ENCODE measurements at regions not wholly inside any gene's neighbourhood (a gene's known extent, or its start where the extent isn't known, plus 50 kb on each side); places are given as distances from the start of the nearest gene placed in this dataset.
"Not testable (repeated sequence)": the region's sequence is repeated elsewhere in the genome, so short reads cannot be mapped to it uniquely, and the experiment has no call there.

GRCh38 chr10:113471241-113471996 is 81.4 kb upstream of the HABP2 start:
- DNase-seq (ENCODE audit: low read depth, low spot score) = no peak
- no peak overlapping the region for H3K4me3 ChIP-seq (ENCODE audit: low read length)

DNA sequence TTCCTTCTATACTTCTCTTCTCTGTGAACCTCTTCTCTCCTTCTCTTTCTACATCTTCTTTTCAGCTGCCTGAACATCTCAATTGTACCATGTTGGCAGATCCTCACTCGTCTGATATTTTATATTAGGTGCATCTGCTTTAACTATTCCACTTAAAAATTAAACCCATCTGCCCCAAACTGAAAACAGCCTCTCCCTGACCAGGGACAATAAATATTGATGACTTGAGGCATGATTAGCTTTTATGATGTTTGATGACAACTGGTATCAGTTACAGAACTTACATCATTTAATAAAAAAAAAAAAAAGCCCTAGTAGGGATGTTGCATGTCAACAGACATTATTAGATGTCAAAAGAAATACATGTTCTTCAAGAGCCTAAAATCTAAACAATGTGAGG is 79.8 kb upstream of the HABP2 start:
- no peak for DNase-seq (ENCODE audit: low read depth, low spot score)
- no peak overlapping the region for H3K4me3 ChIP-seq (ENCODE audit: low read length)

- no peak for DNase-seq (ENCODE audit: low read depth, low spot score)
Observed at GRCh38 chr10:113473851-113474250, 79.0 kb upstream of the HABP2 start.

GRCh38 chr10:113474752-113475151 is 78.1 kb upstream of the HABP2 start:
- DNase-seq (ENCODE audit: low read depth, low spot score) = no peak
- no peak overlapping the region for H3K4me3 ChIP-seq (ENCODE audit: low read length)

More at GRCh38 chr10:113473851-113474250, 79.0 kb upstream of the HABP2 start:
- no peak overlapping the region for H3K4me3 ChIP-seq (ENCODE audit: low read length)

DNA sequence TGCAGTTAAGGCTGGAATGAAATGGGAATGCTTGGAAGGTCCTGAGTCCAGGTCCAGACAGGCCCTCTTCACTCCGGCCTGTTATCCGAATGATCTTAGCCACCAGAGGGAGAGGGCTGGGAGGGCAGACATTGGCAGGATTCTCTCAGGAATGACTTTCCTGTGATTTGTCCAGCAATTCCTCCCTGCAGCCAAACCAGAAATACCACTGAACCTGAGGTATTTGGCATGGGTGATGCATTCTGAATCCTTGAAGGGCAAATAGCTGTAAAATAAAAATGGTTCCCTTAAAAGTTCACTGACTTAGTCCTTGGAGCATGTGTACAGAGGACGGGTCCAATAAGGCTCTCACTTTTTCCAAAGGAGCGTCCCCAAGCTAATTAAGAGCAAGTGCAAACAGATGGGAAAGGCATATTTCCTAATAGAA is 77.5 kb upstream of the HABP2 start:
- DNase-seq (ENCODE audit: low read depth, low spot score) = no peak

DNA sequence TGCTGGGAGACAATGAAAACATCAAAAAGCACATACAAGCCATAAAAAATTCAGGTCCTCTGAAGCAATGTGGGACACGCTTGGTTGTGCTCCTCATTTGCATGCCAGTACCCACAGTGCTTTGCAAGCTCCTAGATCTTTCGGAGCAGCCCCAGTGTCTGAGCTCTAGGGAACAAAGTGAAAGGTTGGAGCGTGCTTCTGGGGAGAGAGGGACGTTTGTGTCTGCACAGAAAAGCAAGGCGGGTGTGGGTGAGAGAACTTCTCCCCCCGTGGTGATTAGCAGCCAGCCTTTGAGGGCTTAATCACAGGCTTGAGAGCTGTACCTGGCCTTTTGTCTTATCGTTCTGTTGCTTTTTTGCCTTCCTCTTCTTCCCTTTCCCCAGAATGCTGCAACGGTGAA is 76.7 kb upstream of the HABP2 start:
- no peak for DNase-seq (ENCODE audit: low read depth, low spot score)
- H3K4me3 ChIP-seq (ENCODE audit: low read length) = no peak overlapping the region

More for the DNA sequence above, 77.5 kb upstream of the HABP2 start:
- no peak overlapping the region for H3K4me3 ChIP-seq (ENCODE audit: low read length)

- no peak overlapping the region for H3K4me3 ChIP-seq (ENCODE audit: low read length)
- no peak for DNase-seq (ENCODE audit: low read depth, low spot score)
Observed at GRCh38 chr10:113476673-113477072, 76.2 kb upstream of the HABP2 start.

GRCh38 chr10:113477451-113477850 is 75.4 kb upstream of the HABP2 start:
- no peak overlapping the region for H3K4me3 ChIP-seq (ENCODE audit: low read length)

GRCh38 chr10:113479346-113480080 is 73.3 kb upstream of the HABP2 start:
- H3K4me3 ChIP-seq (ENCODE audit: low read length) = no peak overlapping the region
- DNase-seq (ENCODE audit: low read depth, low spot score) = no peak

More at GRCh38 chr10:113477451-113477850, 75.4 kb upstream of the HABP2 start:
- no peak for DNase-seq (ENCODE audit: low read depth, low spot score)

GRCh38 chr10:113480081-113480360 is 72.8 kb upstream of the HABP2 start:
- no peak overlapping the region for H3K4me3 ChIP-seq (ENCODE audit: low read length)
- DNase-seq (ENCODE audit: low read depth, low spot score) = no peak

DNA sequence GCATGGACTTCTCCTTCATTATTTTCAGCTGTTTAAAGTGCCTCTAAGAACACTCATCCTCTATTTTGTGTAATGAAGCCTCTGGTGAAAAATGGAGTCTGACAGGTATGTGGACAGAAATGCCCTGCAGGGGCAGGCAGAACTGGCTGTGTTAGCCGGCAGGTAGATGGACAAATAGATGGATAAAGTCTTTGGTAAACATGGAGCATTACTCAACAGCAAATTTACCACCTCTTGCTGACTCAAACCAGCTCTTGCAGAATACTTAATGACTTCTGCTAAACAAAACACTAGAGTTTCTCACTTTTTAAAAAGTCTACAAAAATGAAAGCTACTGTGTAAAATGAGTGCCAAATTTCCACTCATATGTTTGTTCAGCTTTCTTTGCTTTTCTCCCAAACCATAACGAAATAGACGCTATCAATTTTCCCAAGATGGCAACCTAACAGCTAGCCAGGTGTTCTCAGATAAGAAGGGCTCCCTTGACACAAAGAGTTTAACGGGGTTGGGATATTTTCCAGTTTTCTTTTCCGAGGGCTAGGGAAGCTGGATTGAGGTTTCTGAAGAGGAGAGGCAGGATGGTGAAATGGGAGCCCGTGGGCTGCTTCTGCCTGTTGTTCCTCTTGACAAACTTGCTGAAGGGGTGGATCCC is 71.9 kb upstream of the HABP2 start:
- DNase-seq (ENCODE audit: low read depth, low spot score) = no peak
- H3K4me3 ChIP-seq (ENCODE audit: low read length) = no peak overlapping the region

DNA sequence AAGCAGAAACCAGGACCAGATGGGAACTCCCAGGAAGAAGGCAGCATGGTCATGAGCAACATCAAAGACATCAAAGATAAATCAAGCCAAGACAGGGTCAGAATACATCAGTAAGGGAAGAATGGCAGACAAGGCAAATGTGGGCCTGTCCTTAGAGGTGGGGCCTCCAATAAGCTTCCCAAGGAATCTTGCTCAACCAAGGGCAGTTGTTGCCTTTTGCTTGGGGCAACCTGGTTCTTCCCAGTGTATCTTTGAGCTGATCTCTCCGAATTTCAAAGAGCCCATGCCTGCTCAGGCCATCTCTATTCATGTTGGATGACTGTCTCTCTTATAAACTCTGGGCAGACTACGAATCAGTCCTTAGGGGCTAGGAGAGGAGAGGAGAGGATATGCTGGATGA is 68.4 kb upstream of the HABP2 start:
- H3K4me3 ChIP-seq (ENCODE audit: low read length) = no peak overlapping the region
- DNase-seq (ENCODE audit: low read depth, low spot score) = no peak

GRCh38 chr10:113485736-113486135 is 67.1 kb upstream of the HABP2 start:
- DNase-seq (ENCODE audit: low read depth, low spot score) = no peak
- H3K4me3 ChIP-seq (ENCODE audit: low read length) = no peak overlapping the region

DNA sequence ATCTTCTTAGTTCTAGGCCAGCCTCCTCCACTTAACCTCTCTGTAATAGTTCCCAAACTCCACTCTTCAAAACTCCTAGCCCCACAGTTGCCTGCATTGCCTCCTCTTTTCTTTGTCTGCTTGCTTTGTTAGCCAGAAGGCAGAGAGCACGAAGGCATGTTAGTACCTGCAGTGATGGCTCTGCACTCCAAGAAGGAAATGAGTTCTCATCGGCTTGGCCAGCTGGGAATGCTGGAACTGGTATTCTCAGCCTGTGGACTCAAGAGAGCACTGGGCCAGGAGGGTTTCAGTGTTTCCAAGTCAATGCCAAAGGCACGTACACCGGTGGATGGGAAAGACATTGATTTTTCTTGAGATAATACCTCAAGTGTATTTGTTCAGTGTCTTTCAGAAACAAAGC is 66.3 kb upstream of the HABP2 start:
- no peak for DNase-seq (ENCODE audit: low read depth, low spot score)
- H3K4me3 ChIP-seq (ENCODE audit: low read length) = no peak overlapping the region

- no peak overlapping the region for H3K4me3 ChIP-seq (ENCODE audit: low read length)
- DNase-seq (ENCODE audit: low read depth, low spot score) = no peak
Observed at GRCh38 chr10:113487154-113487553, 65.7 kb upstream of the HABP2 start.

GRCh38 chr10:113488186-113488585 is 64.7 kb upstream of the HABP2 start:
- DNase-seq (ENCODE audit: low read depth, low spot score) = no peak

DNA sequence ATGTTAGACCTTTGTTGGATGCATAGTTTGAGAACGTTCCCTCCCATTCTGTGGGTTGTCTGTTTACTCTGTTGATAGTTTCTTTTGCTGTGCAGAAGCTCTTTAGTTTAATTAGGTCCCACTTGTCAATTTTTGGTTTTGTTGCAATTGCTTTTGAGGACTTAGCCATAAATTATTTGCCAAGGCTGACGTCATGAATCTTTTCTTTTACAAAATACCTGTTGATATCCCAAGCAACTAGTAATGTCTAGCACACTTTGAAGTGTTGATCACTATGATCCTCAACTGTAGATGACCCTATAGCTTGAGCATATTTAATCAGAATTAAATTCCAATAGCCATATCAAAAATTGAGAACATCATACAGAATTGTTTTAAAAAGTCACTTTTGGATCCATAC is 63.3 kb upstream of the HABP2 start:
- DNase-seq (ENCODE audit: low read depth, low spot score); H3K4me3 ChIP-seq (ENCODE audit: low read length): not testable (repeated sequence)

More at GRCh38 chr10:113488186-113488585, 64.7 kb upstream of the HABP2 start:
- no peak overlapping the region for H3K4me3 ChIP-seq (ENCODE audit: low read length)

DNA sequence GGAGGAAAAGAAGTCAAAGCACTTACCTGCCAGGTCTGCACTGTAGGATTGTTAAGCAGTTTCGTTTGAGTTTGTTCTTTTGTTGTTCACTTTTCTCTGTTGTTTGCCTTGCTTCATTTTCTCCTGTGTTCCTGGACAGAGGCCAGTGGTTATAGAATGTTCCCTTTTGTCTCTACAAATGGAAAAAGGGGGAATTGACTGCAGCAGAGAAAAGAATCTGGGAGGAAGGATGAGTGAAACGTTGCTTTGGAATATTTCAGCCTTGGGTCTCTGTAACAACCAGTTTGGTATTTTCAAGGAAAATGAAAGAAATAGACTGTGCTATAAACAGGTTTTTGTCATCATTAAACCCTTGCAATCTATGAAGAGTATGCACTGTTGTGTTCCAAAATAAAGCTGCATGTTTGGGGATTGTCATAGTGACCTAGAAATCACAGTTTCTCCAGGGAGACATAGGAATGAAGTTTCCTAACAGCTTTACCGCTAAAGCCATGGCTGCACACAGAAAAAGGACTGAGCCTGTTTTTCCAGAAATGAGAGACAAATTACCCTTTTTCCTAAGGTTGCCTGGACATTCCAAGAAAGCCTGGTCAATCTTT is 60.8 kb upstream of the HABP2 start:
- no peak for DNase-seq (ENCODE audit: low read depth, low spot score)
- no peak overlapping the region for H3K4me3 ChIP-seq (ENCODE audit: low read length)

- DNase-seq (ENCODE audit: low read depth, low spot score) = no peak
- H3K4me3 ChIP-seq (ENCODE audit: low read length) = no peak overlapping the region
Observed at GRCh38 chr10:113493195-113493594, 59.7 kb upstream of the HABP2 start.

GRCh38 chr10:113493882-113494301 is 59.0 kb upstream of the HABP2 start:
- DNase-seq (ENCODE audit: low read depth, low spot score) = no peak
- H3K4me3 ChIP-seq (ENCODE audit: low read length) = no peak overlapping the region
